SK-N-SH treated with all-trans-retinoic acid at 6 μM for 48 hours (cell line): ENCODE measurements at regions not wholly inside any gene's neighbourhood (a gene's known extent, or its start where the extent isn't known, plus 50 kb on each side); places are given as distances from the start of the nearest gene placed in this dataset.

ENCODE experiments used
- ATAC-seq: fragments of 200-7000 bp; cut with Tn5 transposase; 3 replicates; pipeline ENCODE4 v1.9.1; 2020; ENCODE audit warnings: mild to moderate bottlenecking, moderate library complexity
- ARNTL ChIP-seq: fragments of 450-650 bp; formaldehyde crosslinking; IDR thresholded peaks from 2 replicates; pipeline ENCODE4 v1.5.0; 2020; ENCODE audit warnings: low read depth, mild to moderate bottlenecking, moderate library complexity, borderline replicate concordance
- BACH2 ChIP-seq: fragments of 250-450 bp; sonication (Bioruptor Pico); IDR thresholded peaks from 2 replicates; pipeline ENCODE4 v1.9.0; 2021; ENCODE audit warnings: mild to moderate bottlenecking, borderline replicate concordance
- CREB5 ChIP-seq: fragments of 250-450 bp; sonication (Bioruptor Pico); IDR thresholded peaks from 2 replicates; pipeline ENCODE4 v1.5.1; 2020; ENCODE audit warnings: low read depth, mild to moderate bottlenecking, moderate library complexity
- CSDC2 ChIP-seq: fragments of 250-450 bp; sonication (Bioruptor Pico); IDR thresholded peaks from 2 replicates; pipeline ENCODE4 v1.5.0; 2020; ENCODE audit warnings: mild to moderate bottlenecking, moderate library complexity
- CSRNP3 ChIP-seq: fragments of 250-450 bp; sonication (Bioruptor Pico); IDR thresholded peaks from 2 replicates; pipeline ENCODE4 v1.5.1; 2021; ENCODE audit warnings: mild to moderate bottlenecking, moderate library complexity
- ESRRG ChIP-seq: fragments of 250-450 bp; sonication (Bioruptor Pico); IDR thresholded peaks from 2 replicates; pipeline ENCODE4 v1.6.1; 2021; ENCODE audit warnings: mild to moderate bottlenecking
- GLIS3 ChIP-seq: fragments of 250-450 bp; sonication (Bioruptor Pico); IDR thresholded peaks from 2 replicates; pipeline ENCODE4 v1.5.0; 2020; ENCODE audit warnings: mild to moderate bottlenecking, moderate library complexity
- OSR1 ChIP-seq: fragments of 250-450 bp; sonication (Bioruptor Pico); IDR thresholded peaks from 2 replicates; pipeline ENCODE4 v1.8.0; 2022; ENCODE audit warnings: moderate library complexity, mild to moderate bottlenecking, inconsistent platforms
- PATZ1 ChIP-seq: fragments of 250-450 bp; sonication (Bioruptor Pico); IDR thresholded peaks from 2 replicates; pipeline ENCODE4 v1.8.0; 2020; ENCODE audit warnings: mild to moderate bottlenecking, moderate library complexity, borderline replicate concordance
- POU6F1 ChIP-seq: fragments of 250-450 bp; sonication (Bioruptor Pico); IDR thresholded peaks from 2 replicates; pipeline ENCODE4 v1.8.0; 2021; ENCODE audit warnings: low read depth, mild to moderate bottlenecking, moderate library complexity, borderline replicate concordance
- PPARA ChIP-seq: fragments of 250-450 bp; sonication (Bioruptor Pico); IDR thresholded peaks from 2 replicates; pipeline ENCODE4 v1.5.0; 2020; ENCODE audit warnings: mild to moderate bottlenecking, borderline replicate concordance
- RARB ChIP-seq: fragments of 250-450 bp; sonication (Bioruptor Pico); IDR thresholded peaks from 2 replicates; pipeline ENCODE4 v1.8.0; 2021; ENCODE audit warnings: mild to moderate bottlenecking, moderate library complexity
- SNAI2 ChIP-seq: fragments of 250-450 bp; sonication (Bioruptor Pico); IDR thresholded peaks from 2 replicates; pipeline ENCODE4 v1.5.0; 2020; ENCODE audit warnings: mild to moderate bottlenecking, moderate library complexity
- TCF4 ChIP-seq: fragments of 250-450 bp; sonication (Bioruptor Pico); IDR thresholded peaks from 2 replicates; pipeline ENCODE4 v1.8.0; 2021; ENCODE audit warnings: mild to moderate bottlenecking, moderate library complexity, borderline replicate concordance
- TOX ChIP-seq: fragments of 250-450 bp; sonication (Bioruptor Pico); IDR thresholded peaks from 2 replicates; pipeline ENCODE4 v1.8.0; 2021; ENCODE audit warnings: mild to moderate bottlenecking, moderate library complexity, borderline replicate concordance
- ZC3H10 ChIP-seq: fragments of 250-450 bp; sonication (Bioruptor Pico); IDR thresholded peaks from 2 replicates; pipeline ENCODE4 v1.5.1; 2021; ENCODE audit warnings: mild to moderate bottlenecking, moderate library complexity
- ZFP3 ChIP-seq: fragments of 250-450 bp; sonication (Bioruptor Pico); IDR thresholded peaks from 2 replicates; pipeline ENCODE4 v1.5.0; 2020; ENCODE audit warnings: mild to moderate bottlenecking, moderate library complexity
- ZFP30 ChIP-seq: fragments of 450-650 bp; formaldehyde crosslinking; IDR thresholded peaks from 2 replicates; pipeline ENCODE4 v1.5.0; 2022; ENCODE audit warnings: mild to moderate bottlenecking, moderate library complexity
- ZNF565 ChIP-seq: fragments of 450-650 bp; formaldehyde crosslinking; conservative IDR thresholded peaks from 2 replicates; pipeline ENCODE4 v1.5.0; 2020; ENCODE audit warnings: low read depth, mild to moderate bottlenecking, moderate library complexity
- ZNF70 ChIP-seq: fragments of 450-650 bp; formaldehyde crosslinking; IDR thresholded peaks from 2 replicates; pipeline ENCODE4 v1.5.0; 2020; ENCODE audit warnings: mild to moderate bottlenecking, moderate library complexity
- ZNF8 ChIP-seq: fragments of 450-650 bp; formaldehyde crosslinking; IDR thresholded peaks from 2 replicates; pipeline ENCODE4 v1.5.0; 2020; ENCODE audit warnings: mild to moderate bottlenecking, moderate library complexity

GRCh38 chr18:39805218-39805617 lies 2149.8 kb upstream of the PIK3C3 start:
- ATAC-seq: no peak
- TF ChIP-seq ZNF70 (no peak), ESRRG (CRISPR knock-in tag) (no peak), POU6F1 (CRISPR knock-in tag) (no peak), BACH2 (CRISPR knock-in tag) (no peak), ZNF565 (CRISPR knock-in tag) (no peak), ZFP30 (CRISPR knock-in tag) (no peak), RARB (CRISPR knock-in tag) (no peak), TCF4 (CRISPR knock-in tag) (no peak), ZNF8 (no peak)

DNA sequence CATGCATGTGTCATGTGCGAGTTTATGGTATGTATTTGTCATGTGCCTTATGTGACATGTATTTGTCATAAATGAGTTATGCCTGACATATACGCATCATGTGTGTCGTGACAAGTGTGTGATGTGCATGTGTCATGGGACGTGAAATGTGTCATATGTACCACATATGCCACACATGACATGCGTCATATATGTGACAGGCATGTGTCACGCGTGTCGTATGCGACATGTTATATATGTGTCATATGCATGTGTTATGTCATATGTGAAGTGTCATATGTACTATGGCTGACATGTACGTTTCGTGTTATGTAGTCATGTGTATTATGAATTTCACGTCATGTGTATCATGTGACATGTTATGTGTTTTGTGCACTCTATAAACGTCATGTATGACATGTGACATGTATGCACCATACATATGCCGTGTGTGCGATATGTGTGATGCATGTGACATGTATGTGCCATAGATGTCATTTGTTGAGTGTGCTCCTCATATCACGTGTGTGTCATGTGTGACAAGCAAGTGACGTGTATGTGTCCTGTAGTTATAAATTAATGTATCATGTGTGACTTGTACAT lies 2152.3 kb upstream of the PIK3C3 start:
- TF ChIP-seq RARB (CRISPR knock-in tag): no peak
- no peak for TF ChIP-seq BACH2 (CRISPR knock-in tag)
- TF ChIP-seq ARNTL: no peak
- no peak for TF ChIP-seq ZFP3
- no peak for TF ChIP-seq PATZ1 (CRISPR knock-in tag)
- no peak for ATAC-seq

- TF ChIP-seq PPARA (CRISPR knock-in tag) (no peak), TOX (CRISPR knock-in tag) (no peak), SNAI2 (CRISPR knock-in tag) (no peak), GLIS3 (CRISPR knock-in tag) (no peak), OSR1 (CRISPR knock-in tag) (no peak)
These were observed 2153.2 kb upstream of the PIK3C3 start for GRCh38 chr18:39801848-39802247.

DNA sequence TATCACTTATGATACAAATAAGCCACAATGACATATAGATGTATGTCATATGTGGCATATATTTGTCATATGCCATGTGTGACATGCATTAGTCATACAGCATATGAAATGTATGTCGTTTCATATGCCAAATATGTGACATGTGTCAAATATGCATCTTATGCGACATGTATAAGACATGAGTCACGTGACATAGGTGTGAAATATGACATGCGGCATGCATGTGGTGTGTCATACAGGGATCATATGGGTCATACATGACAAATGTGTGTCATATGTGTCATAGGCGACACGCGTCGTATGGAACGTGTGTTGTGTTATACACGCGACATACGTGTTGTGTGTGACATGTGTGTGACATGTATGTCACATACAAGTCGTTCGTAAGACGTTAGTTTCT lies 2154.0 kb upstream of the PIK3C3 start:
- ATAC-seq: no peak
- TF ChIP-seq OSR1 (CRISPR knock-in tag) (no peak), BACH2 (CRISPR knock-in tag) (no peak), CSDC2 (CRISPR knock-in tag) (no peak), POU6F1 (CRISPR knock-in tag) (no peak), PPARA (CRISPR knock-in tag) (no peak), GLIS3 (CRISPR knock-in tag) (no peak), SNAI2 (CRISPR knock-in tag) (no peak), ESRRG (CRISPR knock-in tag) (no peak), CSRNP3 (no peak), ZNF8 (no peak), RARB (CRISPR knock-in tag) (no peak), TCF4 (CRISPR knock-in tag) (no peak), ZC3H10 (CRISPR knock-in tag) (no peak), CREB5 (CRISPR knock-in tag) (no peak), ARNTL (no peak), ZFP30 (CRISPR knock-in tag) (no peak), TOX (CRISPR knock-in tag) (no peak), PATZ1 (CRISPR knock-in tag) (no peak), ZNF70 (no peak)

More at GRCh38 chr18:39801848-39802247, 2153.2 kb upstream of the PIK3C3 start:
- ATAC-seq: no peak
